PFSK-1 (cell line): ENCODE measurements at regions not wholly inside any gene's neighbourhood (a gene's known extent, or its start where the extent isn't known, plus 50 kb on each side); places are given as distances from the start of the nearest gene placed in this dataset.

Source experiments
- FOXP2 ChIP-seq: optimal IDR thresholded peaks from 2 replicates; pipeline ENCODE3; 2011; ENCODE audit warnings: borderline replicate concordance, control low read depth, inconsistent platforms; ENCODE audit not compliant: insufficient read depth; ENCODE audit errors: extremely low read length, extremely low read depth
- POLR2AphosphoS5 ChIP-seq: IDR thresholded peaks from 2 replicates; pipeline ENCODE4 v1.6.1; 2012; ENCODE audit warnings: low read depth, mild to moderate bottlenecking, control low read depth, low read length, moderate library complexity
- SIN3A ChIP-seq: IDR thresholded peaks from 2 replicates; pipeline ENCODE4 v1.6.1; 2012; ENCODE audit warnings: mild to moderate bottlenecking, low read length, moderate library complexity, borderline replicate concordance; ENCODE audit not compliant: insufficient read depth
- TAF1 ChIP-seq: IDR thresholded peaks from 2 replicates; pipeline ENCODE4 v1.6.1; 2012; ENCODE audit warnings: low read length, control low read depth, borderline replicate concordance; ENCODE audit not compliant: insufficient read depth
- TF ChIP-seq, protein P1 (sequence below), 2 experiments: IDR thresholded peaks; 2 replicates each; pipeline versions ENCODE4 v1.6.1 to v1.8.0; 2011 to 2012; ENCODE audit warnings: low read depth in 2 of 2, low read length in 2 of 2, control low read depth in 1 of 2, inconsistent platforms in 1 of 2, mild to moderate bottlenecking in 1 of 2, moderate library complexity in 1 of 2; ENCODE audit not compliant: insufficient read depth in 1 of 2

DNA sequence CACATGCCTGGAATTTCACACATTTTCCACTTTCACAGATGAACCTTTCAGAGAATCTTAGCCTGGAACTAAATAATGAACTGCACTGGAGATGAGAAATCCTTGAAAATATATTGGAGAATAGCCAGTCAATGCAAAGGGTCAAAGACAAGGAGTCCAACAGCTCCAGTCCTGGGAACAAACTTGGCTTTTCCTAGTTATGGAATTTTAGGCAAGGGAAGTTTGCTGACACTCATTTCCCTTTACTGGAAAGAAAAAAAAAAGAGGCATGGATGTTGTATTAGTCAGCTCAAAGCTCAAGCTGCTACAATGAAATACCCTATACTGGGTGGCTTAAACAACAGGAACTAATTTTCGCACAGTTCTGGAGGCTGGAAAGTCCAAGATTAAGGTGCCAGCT, 690.8 kb upstream of the ARPP21 start:
- TF ChIP-seq TAF1 = no peak
- TF ChIP-seq, protein P1, sequence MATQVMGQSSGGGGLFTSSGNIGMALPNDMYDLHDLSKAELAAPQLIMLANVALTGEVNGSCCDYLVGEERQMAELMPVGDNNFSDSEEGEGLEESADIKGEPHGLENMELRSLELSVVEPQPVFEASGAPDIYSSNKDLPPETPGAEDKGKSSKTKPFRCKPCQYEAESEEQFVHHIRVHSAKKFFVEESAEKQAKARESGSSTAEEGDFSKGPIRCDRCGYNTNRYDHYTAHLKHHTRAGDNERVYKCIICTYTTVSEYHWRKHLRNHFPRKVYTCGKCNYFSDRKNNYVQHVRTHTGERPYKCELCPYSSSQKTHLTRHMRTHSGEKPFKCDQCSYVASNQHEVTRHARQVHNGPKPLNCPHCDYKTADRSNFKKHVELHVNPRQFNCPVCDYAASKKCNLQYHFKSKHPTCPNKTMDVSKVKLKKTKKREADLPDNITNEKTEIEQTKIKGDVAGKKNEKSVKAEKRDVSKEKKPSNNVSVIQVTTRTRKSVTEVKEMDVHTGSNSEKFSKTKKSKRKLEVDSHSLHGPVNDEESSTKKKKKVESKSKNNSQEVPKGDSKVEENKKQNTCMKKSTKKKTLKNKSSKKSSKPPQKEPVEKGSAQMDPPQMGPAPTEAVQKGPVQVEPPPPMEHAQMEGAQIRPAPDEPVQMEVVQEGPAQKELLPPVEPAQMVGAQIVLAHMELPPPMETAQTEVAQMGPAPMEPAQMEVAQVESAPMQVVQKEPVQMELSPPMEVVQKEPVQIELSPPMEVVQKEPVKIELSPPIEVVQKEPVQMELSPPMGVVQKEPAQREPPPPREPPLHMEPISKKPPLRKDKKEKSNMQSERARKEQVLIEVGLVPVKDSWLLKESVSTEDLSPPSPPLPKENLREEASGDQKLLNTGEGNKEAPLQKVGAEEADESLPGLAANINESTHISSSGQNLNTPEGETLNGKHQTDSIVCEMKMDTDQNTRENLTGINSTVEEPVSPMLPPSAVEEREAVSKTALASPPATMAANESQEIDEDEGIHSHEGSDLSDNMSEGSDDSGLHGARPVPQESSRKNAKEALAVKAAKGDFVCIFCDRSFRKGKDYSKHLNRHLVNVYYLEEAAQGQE (IDR thresholded peaks at IDR 0.05; ENCODE audit: insufficient read depth in 1 of 2, low read depth in 2 of 2, low read length in 2 of 2) = no peak
- no peak for TF ChIP-seq POLR2AphosphoS5
- TF ChIP-seq SIN3A = no peak
- TF ChIP-seq FOXP2 = no peak

GRCh38 chr3:34955680-34956079, 683.6 kb upstream of the ARPP21 start:
- TF ChIP-seq TAF1 = no peak
- TF ChIP-seq POLR2AphosphoS5 = no peak
- TF ChIP-seq SIN3A = no peak
- TF ChIP-seq, protein P1 (IDR thresholded peaks at IDR 0.05; ENCODE audit: insufficient read depth in 1 of 2, low read depth in 2 of 2, low read length in 2 of 2) = no peak
- TF ChIP-seq FOXP2 = no peak

GRCh38 chr3:34956511-34956910, 682.8 kb upstream of the ARPP21 start:
- TF ChIP-seq, protein P1 (IDR thresholded peaks at IDR 0.05; ENCODE audit: insufficient read depth in 1 of 2, low read depth in 2 of 2, low read length in 2 of 2) = no peak
- TF ChIP-seq POLR2AphosphoS5 = no peak
- TF ChIP-seq TAF1 = no peak
- TF ChIP-seq SIN3A = no peak
- no peak for TF ChIP-seq FOXP2

GRCh38 chr3:34957677-34958076, 681.6 kb upstream of the ARPP21 start:
- no peak for TF ChIP-seq FOXP2
- no peak for TF ChIP-seq TAF1
- no peak for TF ChIP-seq SIN3A
- TF ChIP-seq, protein P1 (IDR thresholded peaks at IDR 0.05; ENCODE audit: insufficient read depth in 1 of 2, low read depth in 2 of 2, low read length in 2 of 2) = no peak
- TF ChIP-seq POLR2AphosphoS5 = no peak

- TF ChIP-seq SIN3A (no peak), FOXP2 (no peak), POLR2AphosphoS5 (no peak), TAF1 (no peak)
- TF ChIP-seq, protein P1 (IDR thresholded peaks at IDR 0.05; ENCODE audit: insufficient read depth in 1 of 2, low read depth in 2 of 2, low read length in 2 of 2) = no peak
Observed at GRCh38 chr3:34969513-34969912, 669.8 kb upstream of the ARPP21 start.
